Rectal smooth muscle tissue (tissue), 1 donor: ENCODE measurements at regions not wholly inside any gene's neighbourhood (a gene's known extent, or its start where the extent isn't known, plus 50 kb on each side); places are given as distances from the start of the nearest gene placed in this dataset.

Experiments used
- H3K27ac ChIP-seq: one replicate; pipeline ENCODE4 v1.7.0; 2013; ENCODE audit warnings: low read depth, low read length, inconsistent platforms
- H3K27me3 ChIP-seq: one replicate; pipeline ENCODE4 v1.7.0; 2013; ENCODE audit warnings: low read length; ENCODE audit not compliant: control insufficient read depth, insufficient read depth
- H3K36me3 ChIP-seq: one replicate; pipeline ENCODE4 v1.7.0; 2013; ENCODE audit warnings: low read length; ENCODE audit not compliant: control insufficient read depth, insufficient read depth
- H3K4me1 ChIP-seq: one replicate; pipeline ENCODE4 v1.7.0; 2013; ENCODE audit warnings: low read length; ENCODE audit not compliant: control insufficient read depth, insufficient read depth
- H3K4me3 ChIP-seq: one replicate; pipeline ENCODE4 v1.7.0; 2013; ENCODE audit warnings: low read length
- H3K9ac ChIP-seq: one replicate; pipeline ENCODE4 v1.7.0; 2013; ENCODE audit warnings: low read length

- no peak overlapping the region for H3K27ac ChIP-seq
- H3K9ac ChIP-seq = no peak overlapping the region
- H3K27me3 ChIP-seq = no peaks in the 10 kb centered on the region
- no peaks in the 10 kb centered on the region for H3K4me1 ChIP-seq
- no peaks in the 10 kb centered on the region for H3K36me3 ChIP-seq
- H3K4me3 ChIP-seq = no peak overlapping the region
Observed at GRCh38 chr2:53476834-53477233, 290.8 kb upstream of the CHAC2 start.

- Histone ChIP-seq H3K4me3 (no peak overlapping the region), H3K27ac (no peak overlapping the region), H3K36me3 (no peaks in the 10 kb centered on the region), H3K9ac (no peak overlapping the region), H3K4me1 (no peaks in the 10 kb centered on the region), H3K27me3 (no peaks in the 10 kb centered on the region)
Observed at GRCh38 chr2:53475766-53476165, 291.8 kb upstream of the CHAC2 start.

DNA sequence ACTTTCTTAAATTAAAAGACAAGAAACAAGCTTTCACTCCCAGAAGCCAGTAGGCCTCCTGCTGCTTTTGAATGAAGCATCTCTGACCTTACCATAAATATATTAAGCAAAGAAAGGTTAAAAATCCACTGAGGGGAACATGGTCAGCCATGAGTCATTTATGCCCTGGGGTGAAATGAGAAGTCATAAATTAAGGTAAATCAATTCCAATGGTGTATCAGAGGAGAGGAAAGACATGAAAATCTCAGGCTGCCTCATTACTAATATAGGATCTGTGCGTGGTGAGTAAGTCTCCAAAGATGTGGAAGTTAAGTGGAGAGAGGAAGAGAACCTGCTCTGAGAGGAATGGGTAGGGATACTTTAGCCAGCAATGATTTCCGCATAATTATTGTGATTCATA, 292.3 kb upstream of the CHAC2 start:
- Histone ChIP-seq H3K36me3 (no peaks in the 10 kb centered on the region), H3K9ac (no peak overlapping the region), H3K4me3 (no peak overlapping the region), H3K27me3 (no peaks in the 10 kb centered on the region), H3K4me1 (no peaks in the 10 kb centered on the region), H3K27ac (no peak overlapping the region)

DNA sequence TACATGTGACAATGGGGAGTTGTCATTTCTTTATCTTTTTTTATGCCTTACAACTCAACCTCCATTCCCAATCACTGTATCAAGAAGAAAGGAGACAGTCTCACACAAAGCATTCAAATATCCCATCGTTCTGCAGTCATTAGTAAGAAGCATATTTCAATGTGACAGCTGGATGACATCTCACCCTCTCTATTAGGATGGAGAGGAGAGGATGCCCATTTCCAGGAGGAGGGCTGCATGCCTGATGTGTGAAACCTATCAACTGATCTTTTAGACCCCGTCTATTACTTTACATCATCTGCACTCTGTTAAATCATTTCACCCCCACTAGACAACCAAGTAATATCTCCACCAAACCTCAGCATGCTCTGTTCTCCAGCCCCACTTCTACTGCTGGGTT, 292.7 kb upstream of the CHAC2 start:
- Histone ChIP-seq H3K9ac (no peak overlapping the region), H3K27ac (no peak overlapping the region), H3K4me1 (no peaks in the 10 kb centered on the region), H3K36me3 (no peaks in the 10 kb centered on the region), H3K4me3 (no peak overlapping the region), H3K27me3 (no peaks in the 10 kb centered on the region)

DNA sequence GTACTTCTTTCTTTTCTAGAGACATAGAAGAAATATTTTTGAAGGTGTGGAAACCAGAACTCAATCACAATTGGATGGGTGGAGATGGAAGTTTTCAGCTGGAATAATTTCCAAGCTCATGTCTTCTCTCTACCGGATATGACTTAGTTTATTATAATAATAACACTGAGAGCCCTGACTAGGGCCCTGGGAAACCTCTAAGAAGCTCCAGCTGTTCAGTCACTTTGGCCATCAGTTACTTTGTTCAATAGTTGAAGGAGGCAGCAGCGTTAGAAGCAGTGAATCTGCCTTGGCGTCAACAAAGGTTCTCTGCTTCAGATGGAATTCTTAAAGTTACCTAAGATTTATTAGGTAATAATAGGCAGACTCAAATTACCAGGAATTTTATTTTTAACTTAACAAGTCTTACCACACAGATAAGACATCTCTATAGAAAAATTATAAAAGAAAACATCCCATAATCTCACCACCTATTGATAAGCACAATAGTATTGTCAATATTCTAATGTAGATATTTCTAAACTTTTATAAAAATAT, 293.8 kb upstream of the CHAC2 start:
- no peaks in the 10 kb centered on the region for H3K4me1 ChIP-seq
- no peak overlapping the region for H3K9ac ChIP-seq
- H3K27ac ChIP-seq = no peak overlapping the region
- no peak overlapping the region for H3K4me3 ChIP-seq
- no peaks in the 10 kb centered on the region for H3K36me3 ChIP-seq
- no peaks in the 10 kb centered on the region for H3K27me3 ChIP-seq

- Histone ChIP-seq H3K4me3 (no peak overlapping the region), H3K4me1 (no peaks in the 10 kb centered on the region), H3K27me3 (no peaks in the 10 kb centered on the region), H3K27ac (no peak overlapping the region), H3K9ac (no peak overlapping the region), H3K36me3 (no peaks in the 10 kb centered on the region)
Observed at GRCh38 chr2:53473236-53473635, 294.4 kb upstream of the CHAC2 start.

- no peak overlapping the region for H3K27ac ChIP-seq
- no peak overlapping the region for H3K4me3 ChIP-seq
- no peaks in the 10 kb centered on the region for H3K36me3 ChIP-seq
- H3K4me1 ChIP-seq = no peaks in the 10 kb centered on the region
- H3K27me3 ChIP-seq = no peaks in the 10 kb centered on the region
- H3K9ac ChIP-seq = no peak overlapping the region
Observed at GRCh38 chr2:53467467-53468180, 300.0 kb upstream of the CHAC2 start.

DNA sequence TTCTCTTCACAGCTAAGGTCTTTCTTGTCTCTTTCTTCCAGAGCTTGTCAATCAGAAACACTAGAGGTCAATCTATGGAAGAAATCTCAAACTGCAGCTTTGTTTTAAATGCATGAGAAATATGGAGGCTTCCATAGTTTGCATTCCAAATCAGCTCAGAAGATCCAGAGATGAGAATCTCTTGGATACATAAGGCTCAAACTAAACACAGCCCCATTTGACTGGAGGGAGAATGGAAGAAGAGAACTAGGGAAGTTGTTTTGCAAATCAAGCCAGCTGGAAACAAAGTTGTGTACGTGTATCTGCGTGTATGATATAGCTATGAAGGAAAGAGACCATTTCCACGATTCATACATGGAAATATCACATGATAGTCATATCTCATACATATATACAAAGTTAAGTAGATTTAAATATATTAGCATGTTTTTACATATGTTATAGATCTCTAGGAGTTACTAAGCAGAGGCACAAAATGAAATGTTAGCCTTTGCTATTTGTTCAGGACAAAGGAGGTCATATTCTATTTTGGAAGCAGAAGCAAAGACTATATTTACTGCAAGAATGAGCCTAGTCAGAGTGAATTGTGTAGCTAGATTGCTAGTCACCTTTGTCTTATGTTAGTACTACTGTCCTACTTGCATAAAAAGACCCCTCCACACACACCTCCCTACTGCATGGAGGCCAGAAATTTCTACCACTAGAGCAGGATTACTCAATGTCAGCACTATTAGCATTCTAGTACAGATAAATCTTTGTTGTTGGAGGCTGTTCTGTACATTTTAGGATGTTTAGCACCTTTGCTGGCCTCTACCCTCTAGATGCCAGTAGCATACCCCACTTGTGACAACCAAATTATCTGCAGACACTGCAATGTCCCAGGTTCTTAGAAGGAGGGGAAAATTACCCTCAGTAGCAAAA, 303.5 kb upstream of the CHAC2 start:
- no peak overlapping the region for H3K9ac ChIP-seq
- H3K4me3 ChIP-seq = no peak overlapping the region
- H3K27me3 ChIP-seq = no peaks in the 10 kb centered on the region
- H3K27ac ChIP-seq = no peak overlapping the region
- no peaks in the 10 kb centered on the region for H3K4me1 ChIP-seq
- H3K36me3 ChIP-seq = no peaks in the 10 kb centered on the region

DNA sequence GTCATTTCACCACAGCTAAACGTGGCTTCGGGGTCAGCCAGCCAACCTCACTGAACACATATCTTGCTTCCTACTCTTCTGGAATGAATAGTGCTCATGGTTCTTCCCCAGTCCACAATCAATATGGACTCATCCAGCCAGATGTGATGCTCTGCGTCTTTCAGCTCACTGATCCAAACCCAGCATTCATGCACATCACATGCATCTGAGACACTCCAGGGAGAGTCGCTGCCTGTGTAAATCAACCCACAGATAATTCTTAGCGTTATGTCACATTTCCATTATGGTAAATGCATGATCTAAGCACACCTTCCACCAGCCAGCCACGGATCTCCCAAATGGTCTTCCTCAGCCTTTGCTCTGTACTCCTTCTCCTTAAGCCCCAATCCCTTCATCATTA, 306.7 kb upstream of the CHAC2 start:
- Histone ChIP-seq H3K9ac (no peak overlapping the region), H3K4me3 (no peak overlapping the region), H3K27ac (no peak overlapping the region), H3K27me3 (no peaks in the 10 kb centered on the region), H3K36me3 (no peaks in the 10 kb centered on the region), H3K4me1 (no peaks in the 10 kb centered on the region)

DNA sequence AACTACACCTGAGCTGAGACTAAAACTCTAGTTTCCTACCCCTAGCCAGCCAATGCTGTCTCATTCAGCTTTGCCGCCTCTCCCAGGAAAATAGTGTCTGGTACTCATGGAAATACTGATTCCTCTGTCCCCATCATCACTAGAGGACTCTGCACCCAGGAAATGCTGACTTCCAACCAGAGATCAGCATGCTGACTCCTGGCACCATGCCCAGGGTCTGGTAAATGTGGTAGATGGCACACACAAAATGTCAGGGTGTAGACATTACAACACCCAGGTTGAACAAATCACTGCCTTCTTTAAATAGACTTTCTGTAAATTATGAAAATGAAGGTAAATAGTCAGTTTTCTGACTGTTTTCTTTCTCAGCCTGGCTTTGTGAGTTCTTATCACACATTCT, 307.3 kb upstream of the CHAC2 start:
- Histone ChIP-seq H3K9ac (no peak overlapping the region), H3K27ac (no peak overlapping the region), H3K4me1 (no peaks in the 10 kb centered on the region), H3K36me3 (no peaks in the 10 kb centered on the region), H3K4me3 (no peak overlapping the region), H3K27me3 (no peaks in the 10 kb centered on the region)

DNA sequence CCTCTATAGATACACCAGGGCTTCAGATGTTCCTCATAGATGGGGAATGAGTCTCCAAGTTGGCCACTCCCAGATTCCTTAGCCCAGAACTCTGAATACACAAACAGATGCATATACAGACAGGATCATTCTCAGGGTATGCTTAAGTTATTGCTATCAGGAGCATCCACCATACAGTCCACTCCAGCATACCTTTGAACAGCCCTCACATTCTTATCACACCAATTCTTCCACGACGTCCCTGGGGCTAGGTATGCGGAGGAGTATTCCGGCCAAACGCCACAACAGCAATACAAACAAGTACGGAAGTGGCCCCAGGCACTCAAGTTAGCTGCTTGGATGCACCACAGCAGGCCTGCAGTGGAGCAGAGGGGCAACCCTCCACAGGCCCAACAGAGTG, 312.5 kb upstream of the CHAC2 start:
- Histone ChIP-seq H3K27me3 (no peaks in the 10 kb centered on the region), H3K4me3 (no peak overlapping the region), H3K36me3 (no peaks in the 10 kb centered on the region), H3K4me1 (no peaks in the 10 kb centered on the region), H3K27ac (no peak overlapping the region), H3K9ac (no peak overlapping the region)

DNA sequence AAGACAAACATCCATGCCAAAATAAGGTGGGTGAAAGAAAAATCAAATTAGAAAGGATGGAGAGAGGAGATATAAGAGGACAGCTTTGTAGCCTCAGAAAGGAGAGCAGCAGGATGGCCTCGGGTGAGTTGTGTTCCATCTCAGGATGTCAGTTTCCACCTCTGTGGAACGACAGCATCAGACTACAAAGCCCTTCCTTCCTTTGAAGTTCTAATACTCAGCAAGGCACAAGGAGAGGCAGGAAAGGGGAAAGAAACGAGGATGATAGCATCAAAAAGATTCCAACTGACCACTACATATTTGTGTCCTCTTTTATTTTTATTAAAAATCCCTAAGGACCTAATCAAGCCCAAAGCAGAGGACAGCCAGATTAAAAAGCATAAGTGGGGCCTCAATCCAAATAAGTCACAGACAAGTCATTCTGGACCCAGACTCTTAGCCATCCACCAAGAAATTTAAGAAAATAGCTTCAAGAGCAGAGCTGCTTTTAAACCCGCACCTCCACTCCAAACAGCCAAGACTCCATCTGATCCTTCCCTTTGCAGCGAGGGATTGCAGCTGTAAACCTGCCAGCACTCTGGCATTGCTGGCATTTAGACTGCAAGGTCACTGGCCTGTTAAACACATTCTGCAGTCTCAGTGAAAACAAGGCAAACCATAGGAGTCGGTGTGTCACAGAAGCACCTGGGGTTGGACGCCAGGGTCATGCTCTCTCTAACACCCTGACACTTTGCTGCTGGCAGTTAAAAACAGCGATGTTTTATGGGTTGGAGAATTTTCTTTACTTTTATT, 314.5 kb upstream of the CHAC2 start:
- Histone ChIP-seq H3K27ac (no peak overlapping the region), H3K36me3 (no peaks in the 10 kb centered on the region), H3K9ac (no peak overlapping the region), H3K4me3 (no peak overlapping the region), H3K4me1 (no peaks in the 10 kb centered on the region), H3K27me3 (no peaks in the 10 kb centered on the region)
